Left hindlimb (tissue), 1 donor: ENCODE measurements at regions not wholly inside any gene's neighbourhood (a gene's known extent, or its start where the extent isn't known, plus 50 kb on each side); places are given as distances from the start of the nearest gene placed in this dataset.
"Not testable (repeated sequence)": the region's sequence is repeated elsewhere in the genome, so short reads cannot be mapped to it uniquely, and the experiment has no call there.

Source experiments
- DNase-seq: peaks from one replicate; pipeline ENCODE4 v3.0.0-alpha.2; 2018

DNA sequence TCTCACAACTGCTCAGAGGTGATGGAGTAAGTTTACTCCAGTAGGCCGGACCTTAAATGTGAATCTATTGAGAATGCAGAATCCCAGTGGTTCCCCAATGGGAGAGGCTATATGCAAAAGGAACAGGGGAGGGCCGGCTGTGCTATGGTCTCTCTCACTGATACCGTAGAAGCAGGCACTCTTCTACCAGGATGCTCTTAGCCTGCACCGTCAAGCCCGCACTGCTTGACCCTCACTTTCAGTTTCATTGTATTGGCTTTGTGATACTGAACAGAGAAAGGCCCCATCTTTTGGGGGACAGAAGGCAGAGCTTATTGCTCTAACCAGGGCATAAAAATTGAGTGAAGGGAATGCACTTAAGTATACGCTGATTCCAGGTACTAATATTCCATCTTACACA, 615.0 kb upstream of the RGMB start:
- no peak for DNase-seq

GRCh38 chr5:98163796-98164493, 609.5 kb upstream of the RGMB start:
- no peak for DNase-seq

DNA sequence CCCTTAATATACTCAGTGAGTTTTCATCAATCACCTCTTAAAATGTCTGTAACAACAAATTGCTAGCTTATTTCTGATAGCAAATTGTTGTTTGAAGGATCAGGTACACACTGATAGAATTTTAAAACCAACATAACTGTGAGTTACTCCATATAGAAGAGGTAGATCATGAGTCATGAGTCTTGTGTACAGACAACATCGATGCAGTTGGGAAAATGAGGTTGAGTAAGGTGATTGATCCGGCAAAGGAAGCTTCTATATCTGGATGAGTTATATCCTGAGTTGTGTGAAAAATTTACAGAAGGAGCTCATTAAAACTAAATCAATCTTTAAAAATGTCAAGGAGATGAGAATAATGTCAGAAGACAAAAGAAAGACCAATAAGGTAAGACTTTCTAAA, 604.6 kb upstream of the RGMB start:
- no peak for DNase-seq

DNA sequence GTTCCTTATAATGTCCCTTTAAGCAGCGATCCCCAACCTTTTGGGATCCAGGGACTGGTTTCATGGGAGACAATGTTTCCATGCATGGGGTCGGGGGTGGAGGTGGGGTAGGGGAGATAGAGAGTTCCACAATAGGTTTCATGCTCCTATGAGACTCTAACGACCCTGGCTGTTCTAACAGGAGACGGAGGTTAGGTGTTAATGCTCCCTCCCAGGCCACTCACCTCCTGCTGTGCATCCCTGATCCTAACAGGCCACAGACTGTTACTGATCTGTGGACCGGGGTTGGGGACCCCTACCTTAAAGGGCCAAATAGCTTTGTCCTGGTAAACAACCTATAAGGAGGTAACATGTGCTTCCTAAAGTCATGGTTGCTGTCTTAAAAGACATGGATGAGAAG, 602.5 kb upstream of the RGMB start:
- no peak for DNase-seq

DNA sequence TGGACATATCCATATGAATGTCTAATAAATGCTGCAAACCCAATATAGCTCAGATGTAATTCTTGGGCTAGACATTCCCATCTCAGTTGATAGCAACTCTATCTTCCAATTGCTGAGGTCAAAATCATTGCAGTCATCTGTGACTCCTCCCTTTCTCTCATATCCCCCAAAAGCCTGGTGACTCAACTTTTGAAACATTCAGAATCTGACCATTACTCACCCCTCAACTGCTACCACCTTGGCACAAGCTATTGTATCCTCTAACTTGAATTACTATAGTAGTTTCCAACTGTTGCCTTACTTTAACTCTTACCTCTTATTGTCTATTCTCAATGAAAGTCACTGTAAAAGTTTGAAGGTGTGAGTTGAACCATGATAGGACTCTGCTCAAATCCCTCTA, 600.1 kb upstream of the RGMB start:
- no peak for DNase-seq

GRCh38 chr5:98175474-98175873, 598.0 kb upstream of the RGMB start:
- no peak for DNase-seq

DNA sequence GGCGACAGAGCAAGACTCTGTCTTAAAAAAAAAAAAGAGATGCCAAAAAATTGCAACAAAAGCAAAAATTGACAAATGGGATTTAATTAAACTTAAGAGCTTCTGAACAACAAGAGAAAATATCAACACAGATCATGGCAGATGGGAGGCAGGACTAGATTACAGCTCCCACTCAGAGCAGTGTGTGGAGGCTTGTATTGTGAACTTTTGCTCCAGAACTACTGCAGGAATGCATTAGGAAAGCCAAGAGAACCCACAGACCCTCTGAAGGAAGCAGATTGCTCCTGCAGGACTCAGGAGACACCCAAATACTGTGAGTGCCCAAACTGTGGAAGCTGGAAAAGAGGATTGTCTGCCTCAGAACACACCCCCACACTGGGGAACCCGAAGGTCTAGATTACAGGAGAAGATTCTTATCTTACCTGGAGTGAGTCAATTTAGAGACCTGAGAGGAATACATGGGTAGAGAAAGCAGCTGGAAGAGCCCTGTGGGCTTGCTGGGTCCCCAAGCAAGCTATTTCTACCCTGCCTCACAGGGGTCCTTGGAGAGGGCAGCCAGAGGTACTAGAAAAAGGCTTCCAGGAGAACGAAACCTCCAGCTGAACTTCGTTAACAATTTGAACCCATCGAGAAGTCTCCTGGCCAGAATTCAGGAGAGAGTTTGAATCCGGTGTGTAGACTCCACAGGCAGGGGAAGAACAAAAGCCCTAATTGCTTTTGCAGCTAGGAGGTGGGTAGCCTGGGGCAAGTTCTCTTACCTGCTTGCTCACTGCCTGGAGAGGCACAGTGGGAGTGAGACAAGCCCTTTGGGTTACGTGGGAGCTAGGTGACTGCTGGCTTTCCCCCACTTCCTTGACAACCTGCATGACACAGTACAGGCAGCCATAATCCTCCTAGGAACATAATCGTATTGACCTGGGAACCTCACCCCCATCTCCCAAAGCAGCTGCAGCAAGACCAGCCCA, 593.4 kb upstream of the RGMB start:
- no peak for DNase-seq

GRCh38 chr5:98186128-98186527, 587.3 kb upstream of the RGMB start:
- DNase-seq, result no peak

DNA sequence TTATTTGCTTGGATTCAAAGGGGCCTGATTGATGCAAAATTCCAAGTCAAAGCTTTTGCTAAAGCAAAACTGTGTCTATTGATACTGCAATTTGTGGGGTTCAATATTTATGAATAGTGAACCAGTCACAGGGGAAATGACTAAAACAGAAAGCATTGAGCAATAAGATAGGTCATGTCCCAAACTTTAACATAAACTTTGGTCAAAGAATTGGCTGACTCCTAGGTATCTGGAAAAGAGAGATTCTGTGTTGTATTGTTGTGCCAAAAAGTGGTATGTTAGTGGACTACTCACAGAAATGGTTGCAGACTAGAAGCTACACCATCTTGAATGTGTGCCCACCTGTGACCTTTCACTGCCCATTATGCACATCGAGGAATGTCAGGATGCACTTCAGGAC, 585.5 kb upstream of the RGMB start:
- no peak for DNase-seq

DNA sequence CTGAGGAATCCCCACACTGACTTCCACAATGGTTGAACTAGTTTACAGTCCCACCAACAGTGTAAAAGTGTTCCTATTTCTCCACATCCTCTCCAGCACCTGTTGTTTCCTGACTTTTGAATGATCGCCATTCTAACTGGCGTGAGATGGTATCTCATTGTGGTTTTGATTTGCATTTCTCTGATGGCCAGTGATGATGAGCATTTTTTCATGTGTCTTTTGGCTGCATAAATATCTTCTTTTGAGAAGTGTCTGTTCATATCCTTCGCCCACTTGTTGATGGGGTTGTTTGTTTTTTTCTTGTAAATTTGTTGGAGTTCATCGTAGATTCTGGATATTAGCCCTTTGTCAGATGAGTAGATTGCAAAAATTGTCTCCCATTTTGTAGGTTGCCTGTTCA, 583.1 kb upstream of the RGMB start:
- not testable (repeated sequence) for DNase-seq

GRCh38 chr5:98193921-98194760, 579.3 kb upstream of the RGMB start:
- DNase-seq, result no peak

- no peak for DNase-seq
Observed at GRCh38 chr5:98200726-98201541, 572.5 kb upstream of the RGMB start.

- DNase-seq, result no peak
Observed at GRCh38 chr5:98204798-98205197, 568.7 kb upstream of the RGMB start.

DNA sequence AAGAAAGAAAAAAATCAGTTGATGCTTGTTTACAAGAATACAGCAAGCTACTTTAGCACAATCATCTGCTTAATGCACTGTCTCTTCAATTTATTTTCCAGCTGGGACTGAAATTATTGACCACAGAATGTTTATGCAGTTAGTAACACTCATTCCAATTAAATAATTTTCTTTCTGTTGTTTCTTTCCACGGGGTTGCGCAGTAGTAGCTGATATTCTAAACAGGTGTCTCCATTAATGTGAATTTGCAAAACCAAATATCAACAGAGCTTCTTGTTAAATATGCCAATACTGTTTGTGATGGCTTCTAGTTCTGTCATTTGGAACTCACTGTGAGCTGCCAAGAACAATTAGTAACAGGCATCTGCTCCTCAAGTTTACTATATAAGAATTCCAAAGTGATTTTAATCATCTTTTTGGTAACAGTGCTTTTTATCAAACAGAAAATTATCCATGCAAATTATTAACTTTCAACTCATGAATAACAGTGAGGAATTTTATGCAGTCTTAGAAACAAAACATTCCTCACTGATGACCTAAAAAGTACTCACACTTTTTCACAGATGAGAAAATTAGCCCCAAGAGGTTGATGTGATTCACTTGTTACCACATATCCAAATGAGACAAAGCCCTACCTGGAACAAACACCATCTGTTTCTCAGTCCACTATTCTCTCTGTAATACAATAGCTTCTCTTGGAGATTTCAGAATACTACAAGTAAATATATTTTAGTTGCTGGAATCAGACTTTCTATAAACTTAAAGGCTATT, 567.6 kb upstream of the RGMB start:
- no peak for DNase-seq

DNA sequence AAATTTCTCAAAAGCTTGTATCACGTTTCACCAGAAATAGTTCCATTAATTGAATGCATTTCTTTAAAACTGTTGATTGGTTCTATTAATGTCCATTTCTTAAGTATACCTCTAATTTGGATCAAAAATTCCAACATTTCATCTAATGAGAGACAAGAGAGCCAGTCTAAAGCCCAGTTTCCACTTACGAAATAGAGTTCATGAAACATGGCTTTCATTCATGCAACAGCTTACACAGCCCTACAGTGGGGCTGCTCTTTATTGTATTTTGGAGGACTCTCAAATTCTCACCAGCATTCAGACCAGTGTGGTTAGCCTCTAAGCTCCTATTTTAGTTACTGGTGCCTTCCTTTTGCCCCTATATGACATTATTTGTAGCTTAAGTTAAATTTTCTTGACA, 566.9 kb upstream of the RGMB start:
- DNase-seq, result no peak

GRCh38 chr5:98209418-98209817, 564.0 kb upstream of the RGMB start:
- DNase-seq, result no peak

DNA sequence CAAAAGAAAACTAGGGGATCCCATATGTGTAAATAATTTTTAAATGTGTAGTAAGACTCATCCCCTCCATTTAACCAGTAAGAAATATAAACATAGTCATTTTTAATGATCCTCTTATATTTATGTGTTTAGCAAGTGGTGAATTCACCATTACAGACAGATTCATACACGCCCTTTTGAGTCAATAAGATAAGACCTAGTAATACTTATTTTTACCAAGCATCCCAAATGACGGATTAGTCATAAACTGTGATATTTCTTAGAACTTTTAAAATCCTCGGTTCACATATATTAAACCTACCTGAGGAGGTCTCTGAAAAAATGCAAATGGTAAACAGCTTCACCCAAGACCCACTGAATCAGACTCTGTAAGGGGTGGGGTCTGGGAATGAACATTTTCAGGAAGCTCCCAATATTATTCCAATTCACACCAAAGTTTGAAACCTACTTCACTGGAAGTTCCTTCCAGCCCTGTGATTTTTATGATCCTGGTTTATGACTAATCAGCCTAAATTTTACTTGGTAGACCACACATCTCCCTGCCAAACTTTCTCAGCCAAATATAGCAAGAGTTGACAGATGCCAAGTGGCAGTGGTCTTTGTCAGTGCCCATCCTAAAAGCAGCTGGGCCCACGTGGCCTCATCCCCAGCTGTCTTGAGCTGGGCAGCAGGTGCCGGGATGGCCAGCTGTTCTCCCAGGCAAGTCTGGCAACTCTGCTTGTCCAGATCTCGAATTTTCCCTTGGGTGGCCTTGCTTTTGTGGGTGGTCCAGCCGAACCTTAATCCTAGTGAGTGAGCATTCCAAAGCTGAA, 559.0 kb upstream of the RGMB start:
- peak; percentile 86 for DNase-seq

DNA sequence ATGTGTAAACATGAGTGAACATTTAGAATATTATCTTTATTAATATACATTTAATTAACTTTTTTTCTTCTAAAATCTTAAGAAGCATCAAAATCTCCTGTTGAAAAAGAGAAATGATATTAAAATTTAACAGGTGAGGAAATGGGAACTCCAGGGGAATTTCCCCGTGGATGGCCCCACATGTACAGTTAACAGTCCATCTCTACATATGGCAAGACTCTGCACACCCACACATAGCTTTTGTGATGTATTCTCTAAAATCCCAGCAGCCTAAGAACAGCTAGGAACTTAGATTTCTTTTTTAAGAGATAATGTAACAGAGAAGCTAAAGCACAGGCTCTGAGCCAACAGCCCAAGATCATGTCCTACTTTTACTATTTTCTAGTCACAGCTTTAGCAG, 556.3 kb upstream of the RGMB start:
- no peak for DNase-seq

GRCh38 chr5:98218838-98219237, 554.6 kb upstream of the RGMB start:
- no peak for DNase-seq

DNA sequence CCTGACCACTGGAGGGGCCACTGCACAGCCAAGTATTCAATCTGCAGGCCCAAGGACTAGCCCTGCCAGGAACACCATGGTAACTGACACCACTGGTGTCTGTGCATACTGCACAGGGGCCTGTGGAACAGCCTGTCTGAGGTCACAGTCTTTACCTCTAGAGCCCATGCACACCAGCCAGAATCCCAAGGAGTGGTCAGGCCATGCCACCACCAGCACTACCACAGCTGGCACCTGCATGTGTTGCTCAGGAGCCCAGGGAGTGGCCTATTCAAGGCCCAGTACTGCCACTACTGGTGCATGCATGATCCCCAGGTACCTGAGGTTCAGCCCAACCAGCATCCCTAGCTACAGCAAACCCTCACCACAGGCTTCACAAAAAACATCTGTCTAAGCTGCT, 546.0 kb upstream of the RGMB start:
- DNase-seq, result no peak

DNA sequence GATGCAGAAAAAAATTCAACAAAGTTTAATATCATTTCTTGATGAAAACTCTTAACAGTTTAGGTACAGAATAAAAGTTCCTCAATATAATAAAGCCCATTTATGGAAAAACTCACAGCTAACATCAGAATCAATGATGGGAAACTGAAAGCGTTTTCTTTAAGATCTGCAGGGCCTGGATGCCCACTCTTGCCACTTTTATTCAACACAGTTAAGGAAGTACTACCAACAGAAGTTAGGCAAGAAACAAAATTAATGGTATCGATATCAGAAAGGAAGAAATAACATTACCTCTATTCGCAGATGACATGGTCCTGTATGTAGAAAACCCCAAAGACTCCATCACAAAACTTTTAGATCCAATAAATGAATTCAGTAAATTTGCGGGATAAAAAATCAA, 542.4 kb upstream of the RGMB start:
- no peak for DNase-seq
